ENCODE measurements at regions not wholly inside any gene's neighbourhood (a gene's known extent, or its start where the extent isn't known, plus 50 kb on each side); places are given as distances from the start of the nearest gene placed in this dataset.
A peak's percentile ranks its signal among the peaks of the same experiment; 100 is the strongest.

DNA sequence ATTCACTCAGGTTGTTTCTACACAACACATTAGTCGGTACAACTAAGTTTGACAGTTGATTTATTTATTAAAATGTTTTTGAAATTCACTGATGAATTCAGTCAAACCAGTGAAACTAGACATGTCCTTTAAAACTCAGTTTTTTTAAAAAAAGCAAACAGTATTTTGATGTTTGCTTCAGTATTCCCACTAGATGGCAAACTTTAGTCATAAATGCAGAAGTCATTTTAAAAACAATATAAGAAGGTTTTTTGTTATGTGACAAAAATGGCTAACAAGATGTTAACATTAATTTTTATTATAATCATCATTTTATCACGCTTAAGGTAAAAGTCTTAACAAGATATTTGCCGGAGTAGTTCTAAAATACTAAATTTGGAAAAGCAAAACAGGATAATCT is 1337.8 kb upstream of the DIAPH2 start:
- TF ChIP-seq, protein P1, sequence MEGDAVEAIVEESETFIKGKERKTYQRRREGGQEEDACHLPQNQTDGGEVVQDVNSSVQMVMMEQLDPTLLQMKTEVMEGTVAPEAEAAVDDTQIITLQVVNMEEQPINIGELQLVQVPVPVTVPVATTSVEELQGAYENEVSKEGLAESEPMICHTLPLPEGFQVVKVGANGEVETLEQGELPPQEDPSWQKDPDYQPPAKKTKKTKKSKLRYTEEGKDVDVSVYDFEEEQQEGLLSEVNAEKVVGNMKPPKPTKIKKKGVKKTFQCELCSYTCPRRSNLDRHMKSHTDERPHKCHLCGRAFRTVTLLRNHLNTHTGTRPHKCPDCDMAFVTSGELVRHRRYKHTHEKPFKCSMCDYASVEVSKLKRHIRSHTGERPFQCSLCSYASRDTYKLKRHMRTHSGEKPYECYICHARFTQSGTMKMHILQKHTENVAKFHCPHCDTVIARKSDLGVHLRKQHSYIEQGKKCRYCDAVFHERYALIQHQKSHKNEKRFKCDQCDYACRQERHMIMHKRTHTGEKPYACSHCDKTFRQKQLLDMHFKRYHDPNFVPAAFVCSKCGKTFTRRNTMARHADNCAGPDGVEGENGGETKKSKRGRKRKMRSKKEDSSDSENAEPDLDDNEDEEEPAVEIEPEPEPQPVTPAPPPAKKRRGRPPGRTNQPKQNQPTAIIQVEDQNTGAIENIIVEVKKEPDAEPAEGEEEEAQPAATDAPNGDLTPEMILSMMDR (IDR thresholded peaks at IDR 0.05; ENCODE audit: low read depth, low read length, missing input control), result no peak
- no peak for TF ChIP-seq YY1 (IDR thresholded peaks at IDR 0.05)
- TF ChIP-seq SP1 (IDR thresholded peaks at IDR 0.05), result no peak
- TF ChIP-seq GABPA (IDR thresholded peaks at IDR 0.05 in 1 of 2, conservative IDR thresholded peaks at IDR 0.05 in 1 of 2), result no peak
- TF ChIP-seq JUND (IDR thresholded peaks at IDR 0.05), result no peak
- no peak for TF ChIP-seq NR2F2 (IDR thresholded peaks at IDR 0.05)
- TF ChIP-seq RAD21 (IDR thresholded peaks at IDR 0.05), result peak; percentile 17 to 54
- TF ChIP-seq, protein P2, sequence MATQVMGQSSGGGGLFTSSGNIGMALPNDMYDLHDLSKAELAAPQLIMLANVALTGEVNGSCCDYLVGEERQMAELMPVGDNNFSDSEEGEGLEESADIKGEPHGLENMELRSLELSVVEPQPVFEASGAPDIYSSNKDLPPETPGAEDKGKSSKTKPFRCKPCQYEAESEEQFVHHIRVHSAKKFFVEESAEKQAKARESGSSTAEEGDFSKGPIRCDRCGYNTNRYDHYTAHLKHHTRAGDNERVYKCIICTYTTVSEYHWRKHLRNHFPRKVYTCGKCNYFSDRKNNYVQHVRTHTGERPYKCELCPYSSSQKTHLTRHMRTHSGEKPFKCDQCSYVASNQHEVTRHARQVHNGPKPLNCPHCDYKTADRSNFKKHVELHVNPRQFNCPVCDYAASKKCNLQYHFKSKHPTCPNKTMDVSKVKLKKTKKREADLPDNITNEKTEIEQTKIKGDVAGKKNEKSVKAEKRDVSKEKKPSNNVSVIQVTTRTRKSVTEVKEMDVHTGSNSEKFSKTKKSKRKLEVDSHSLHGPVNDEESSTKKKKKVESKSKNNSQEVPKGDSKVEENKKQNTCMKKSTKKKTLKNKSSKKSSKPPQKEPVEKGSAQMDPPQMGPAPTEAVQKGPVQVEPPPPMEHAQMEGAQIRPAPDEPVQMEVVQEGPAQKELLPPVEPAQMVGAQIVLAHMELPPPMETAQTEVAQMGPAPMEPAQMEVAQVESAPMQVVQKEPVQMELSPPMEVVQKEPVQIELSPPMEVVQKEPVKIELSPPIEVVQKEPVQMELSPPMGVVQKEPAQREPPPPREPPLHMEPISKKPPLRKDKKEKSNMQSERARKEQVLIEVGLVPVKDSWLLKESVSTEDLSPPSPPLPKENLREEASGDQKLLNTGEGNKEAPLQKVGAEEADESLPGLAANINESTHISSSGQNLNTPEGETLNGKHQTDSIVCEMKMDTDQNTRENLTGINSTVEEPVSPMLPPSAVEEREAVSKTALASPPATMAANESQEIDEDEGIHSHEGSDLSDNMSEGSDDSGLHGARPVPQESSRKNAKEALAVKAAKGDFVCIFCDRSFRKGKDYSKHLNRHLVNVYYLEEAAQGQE (IDR thresholded peaks at IDR 0.05), result no peak
- no peak for TF ChIP-seq RXRA (IDR thresholded peaks at IDR 0.05)
- TF ChIP-seq EGR1 (IDR thresholded peaks at IDR 0.05; ENCODE audit: low read depth in 2 of 2), result no peak
- TF ChIP-seq, protein P3, sequence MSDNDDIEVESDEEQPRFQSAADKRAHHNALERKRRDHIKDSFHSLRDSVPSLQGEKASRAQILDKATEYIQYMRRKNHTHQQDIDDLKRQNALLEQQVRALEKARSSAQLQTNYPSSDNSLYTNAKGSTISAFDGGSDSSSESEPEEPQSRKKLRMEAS (IDR thresholded peaks at IDR 0.05), result no peak
